OCI-LY3 (cell line): ENCODE measurements at regions not wholly inside any gene's neighbourhood (a gene's known extent, or its start where the extent isn't known, plus 50 kb on each side); places are given as distances from the start of the nearest gene placed in this dataset.

Experiments used
- EZH2phosphoT487 ChIP-seq: fragments of 200-600 bp; shearing (Covaris generic); IDR thresholded peaks from 2 replicates; pipeline ENCODE4 v1.6.1; 2018; ENCODE audit warnings: antibody characterized with exemption, mixed run types, low read depth
- TF ChIP-seq, protein P1 (sequence below): fragments of 200-600, 300-600 bp; sonication (generic); IDR thresholded peaks from 2 replicates; pipeline ENCODE4 v1.5.1; 2014; ENCODE audit warnings: antibody characterized with exemption, low read length, low read depth

GRCh38 chr6:145235207-145235606 lies 500.1 kb downstream of the EPM2A start:
- TF ChIP-seq, protein P1, sequence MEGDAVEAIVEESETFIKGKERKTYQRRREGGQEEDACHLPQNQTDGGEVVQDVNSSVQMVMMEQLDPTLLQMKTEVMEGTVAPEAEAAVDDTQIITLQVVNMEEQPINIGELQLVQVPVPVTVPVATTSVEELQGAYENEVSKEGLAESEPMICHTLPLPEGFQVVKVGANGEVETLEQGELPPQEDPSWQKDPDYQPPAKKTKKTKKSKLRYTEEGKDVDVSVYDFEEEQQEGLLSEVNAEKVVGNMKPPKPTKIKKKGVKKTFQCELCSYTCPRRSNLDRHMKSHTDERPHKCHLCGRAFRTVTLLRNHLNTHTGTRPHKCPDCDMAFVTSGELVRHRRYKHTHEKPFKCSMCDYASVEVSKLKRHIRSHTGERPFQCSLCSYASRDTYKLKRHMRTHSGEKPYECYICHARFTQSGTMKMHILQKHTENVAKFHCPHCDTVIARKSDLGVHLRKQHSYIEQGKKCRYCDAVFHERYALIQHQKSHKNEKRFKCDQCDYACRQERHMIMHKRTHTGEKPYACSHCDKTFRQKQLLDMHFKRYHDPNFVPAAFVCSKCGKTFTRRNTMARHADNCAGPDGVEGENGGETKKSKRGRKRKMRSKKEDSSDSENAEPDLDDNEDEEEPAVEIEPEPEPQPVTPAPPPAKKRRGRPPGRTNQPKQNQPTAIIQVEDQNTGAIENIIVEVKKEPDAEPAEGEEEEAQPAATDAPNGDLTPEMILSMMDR = no peak
- TF ChIP-seq EZH2phosphoT487 = no peak
